Loucy (cell line): ENCODE measurements at regions not wholly inside any gene's neighbourhood (a gene's known extent, or its start where the extent isn't known, plus 50 kb on each side); places are given as distances from the start of the nearest gene placed in this dataset.

Experiments
- EZH2phosphoT487 ChIP-seq: fragments of 200-600 bp; IDR thresholded peaks from 2 replicates; pipeline ENCODE4 v1.6.1; 2018; ENCODE audit warnings: antibody characterized with exemption, mild to moderate bottlenecking, moderate library complexity, borderline replicate concordance
- TF ChIP-seq, protein P1 (sequence below): fragments of 200-600 bp; sonication (generic); conservative IDR thresholded peaks from 2 replicates; pipeline ENCODE4 v1.5.1; 2014; ENCODE audit warnings: mild to moderate bottlenecking, antibody characterized with exemption, low read length

GRCh38 chr13:108408672-108409071 is 139.2 kb downstream of the TNFSF13B start:
- TF ChIP-seq, protein P1, sequence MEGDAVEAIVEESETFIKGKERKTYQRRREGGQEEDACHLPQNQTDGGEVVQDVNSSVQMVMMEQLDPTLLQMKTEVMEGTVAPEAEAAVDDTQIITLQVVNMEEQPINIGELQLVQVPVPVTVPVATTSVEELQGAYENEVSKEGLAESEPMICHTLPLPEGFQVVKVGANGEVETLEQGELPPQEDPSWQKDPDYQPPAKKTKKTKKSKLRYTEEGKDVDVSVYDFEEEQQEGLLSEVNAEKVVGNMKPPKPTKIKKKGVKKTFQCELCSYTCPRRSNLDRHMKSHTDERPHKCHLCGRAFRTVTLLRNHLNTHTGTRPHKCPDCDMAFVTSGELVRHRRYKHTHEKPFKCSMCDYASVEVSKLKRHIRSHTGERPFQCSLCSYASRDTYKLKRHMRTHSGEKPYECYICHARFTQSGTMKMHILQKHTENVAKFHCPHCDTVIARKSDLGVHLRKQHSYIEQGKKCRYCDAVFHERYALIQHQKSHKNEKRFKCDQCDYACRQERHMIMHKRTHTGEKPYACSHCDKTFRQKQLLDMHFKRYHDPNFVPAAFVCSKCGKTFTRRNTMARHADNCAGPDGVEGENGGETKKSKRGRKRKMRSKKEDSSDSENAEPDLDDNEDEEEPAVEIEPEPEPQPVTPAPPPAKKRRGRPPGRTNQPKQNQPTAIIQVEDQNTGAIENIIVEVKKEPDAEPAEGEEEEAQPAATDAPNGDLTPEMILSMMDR, result no peak
- TF ChIP-seq EZH2phosphoT487, result no peak
